ENCODE measurements at regions not wholly inside any gene's neighbourhood (a gene's known extent, or its start where the extent isn't known, plus 50 kb on each side); places are given as distances from the start of the nearest gene placed in this dataset.
"Not testable (repeated sequence)": the region's sequence is repeated elsewhere in the genome, so short reads cannot be mapped to it uniquely, and the experiment has no call there.

GRCh38 chr2:113386780-113387433 lies 50.6 kb upstream of the ZNG1B start:
- not testable (repeated sequence) for FAIRE-seq; DNase-seq (ENCODE audit: insufficient read length, low spot score)

DNA sequence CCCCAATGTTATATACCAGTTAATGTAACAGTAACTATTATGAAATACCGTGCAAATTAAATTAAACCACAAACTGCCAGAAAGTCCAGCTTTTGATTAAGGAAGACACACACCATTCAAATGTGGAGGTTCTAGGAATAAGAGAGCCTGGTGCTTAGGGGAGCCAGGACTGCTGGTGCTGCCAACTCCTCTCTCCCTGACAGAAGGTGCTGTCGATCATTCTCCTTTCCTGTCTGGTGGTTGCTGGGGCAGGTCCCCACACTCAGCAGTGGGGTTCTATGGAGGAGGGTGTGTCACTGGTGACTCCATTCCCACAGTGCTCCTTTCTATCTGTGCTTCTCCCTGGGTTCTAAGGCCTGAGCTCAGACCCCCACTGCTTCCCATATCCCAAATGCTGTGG lies 57.9 kb upstream of the ZNG1B start:
- FAIRE-seq; DNase-seq (ENCODE audit: insufficient read length, low spot score): not testable (repeated sequence)

GRCh38 chr2:113376913-113377445 lies 60.5 kb upstream of the ZNG1B start:
- no peak for DNase-seq (ENCODE audit: insufficient read length, low spot score)

GRCh38 chr2:113376253-113376912 lies 61.1 kb upstream of the ZNG1B start:
- DNase-seq (ENCODE audit: insufficient read length, low spot score) (no peak), FAIRE-seq (no peak)
- no peak for TF ChIP-seq POLR2A (IDR thresholded peaks at IDR 0.05; ENCODE audit: low read depth, low read length)

More at GRCh38 chr2:113376913-113377445, 60.5 kb upstream of the ZNG1B start:
- no peak for TF ChIP-seq POLR2A (IDR thresholded peaks at IDR 0.05; ENCODE audit: low read depth, low read length)
- no peak for FAIRE-seq

- FAIRE-seq; DNase-seq (ENCODE audit: insufficient read length, low spot score): not testable (repeated sequence)
Measured at GRCh38 chr2:113374857-113375256, 62.6 kb upstream of the ZNG1B start.

DNA sequence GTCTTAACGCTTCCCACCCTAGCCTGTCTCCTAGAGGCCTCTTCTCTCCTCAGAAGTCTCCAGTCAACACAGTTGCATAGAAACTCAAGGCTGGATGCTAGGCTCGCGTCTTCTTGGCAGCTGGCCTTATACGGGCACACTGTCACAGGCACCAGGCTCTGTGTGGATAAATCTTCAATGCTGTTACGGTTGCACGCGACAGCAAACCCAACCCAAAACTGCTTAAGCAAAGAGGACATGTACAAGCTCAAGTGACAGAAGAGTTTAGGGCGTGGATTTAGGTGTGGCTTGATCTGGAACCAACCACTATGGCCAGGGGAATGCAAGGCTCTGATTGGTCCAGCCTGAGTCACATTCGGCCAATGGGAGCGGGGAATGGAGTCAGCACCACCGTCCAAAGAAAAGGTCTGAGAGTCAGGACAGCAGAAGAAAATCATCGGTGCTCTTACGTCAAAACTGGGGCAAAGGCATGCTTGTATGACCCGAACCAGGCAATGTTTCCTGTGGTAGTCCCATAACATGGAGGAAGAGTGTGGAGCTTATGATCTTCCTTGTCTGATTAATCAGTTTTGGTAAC lies 65.1 kb upstream of the ZNG1B start:
- FAIRE-seq; DNase-seq (ENCODE audit: insufficient read length, low spot score): not testable (repeated sequence)

DNA sequence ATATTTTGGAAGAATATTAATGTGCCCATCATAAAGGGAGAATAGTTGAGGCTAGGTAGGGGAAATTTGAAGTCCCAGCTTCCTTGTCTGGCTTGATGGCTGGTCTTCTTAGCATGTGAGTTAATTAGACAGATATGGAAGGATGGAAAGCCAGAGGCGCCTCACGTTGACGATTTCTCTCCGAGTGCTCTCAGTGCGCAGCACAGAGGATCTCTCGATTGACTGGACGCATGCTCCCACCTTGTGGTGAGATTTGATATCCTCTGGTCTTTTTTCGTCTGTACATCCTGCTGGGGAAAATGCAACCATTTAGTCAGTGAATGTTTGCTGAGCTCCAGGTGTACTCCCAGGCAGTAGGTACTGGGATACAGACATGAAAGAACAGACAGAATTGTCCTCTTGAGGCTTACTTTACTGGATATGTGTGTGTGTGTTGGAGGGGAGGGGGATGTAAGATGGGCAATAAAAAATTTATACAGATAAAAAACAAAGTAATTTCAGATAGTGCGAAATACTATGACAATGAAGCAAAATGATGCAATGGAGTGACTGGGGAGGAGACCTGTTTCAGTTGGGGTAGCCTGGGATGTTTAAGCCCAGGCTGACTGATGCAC lies 66.9 kb upstream of the ZNG1B start:
- FAIRE-seq (peak; percentile 62), DNase-seq (ENCODE audit: insufficient read length, low spot score) (peak; percentile 59)
- no peak for TF ChIP-seq POLR2A (IDR thresholded peaks at IDR 0.05; ENCODE audit: low read depth, low read length)

- TF ChIP-seq POLR2A (IDR thresholded peaks at IDR 0.05; ENCODE audit: low read depth, low read length): no peak
- FAIRE-seq (no peak), DNase-seq (ENCODE audit: insufficient read length, low spot score) (no peak)
Measured at GRCh38 chr2:113370030-113370429, 67.5 kb upstream of the ZNG1B start.

DNA sequence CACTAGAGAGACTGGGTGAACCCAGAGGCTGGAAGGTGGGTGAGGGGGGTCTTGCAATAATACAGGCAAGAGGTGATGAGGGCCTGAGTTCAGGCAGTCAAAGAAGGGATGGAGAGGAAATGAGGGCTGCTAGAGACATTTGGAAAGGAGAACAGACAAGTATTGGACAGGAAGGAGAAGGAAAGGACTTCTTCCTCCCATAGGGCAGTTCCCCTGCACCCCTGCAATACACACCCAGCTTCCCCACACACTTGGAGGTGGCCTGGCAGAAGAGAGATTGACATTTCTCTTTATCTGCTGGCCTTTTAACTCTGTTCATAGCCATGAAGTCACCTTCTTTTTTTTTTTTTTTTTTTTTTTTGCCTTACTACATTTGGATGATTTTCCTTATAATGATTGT lies 68.9 kb upstream of the ZNG1B start:
- not testable (repeated sequence) for DNase-seq (ENCODE audit: insufficient read length, low spot score); FAIRE-seq

DNA sequence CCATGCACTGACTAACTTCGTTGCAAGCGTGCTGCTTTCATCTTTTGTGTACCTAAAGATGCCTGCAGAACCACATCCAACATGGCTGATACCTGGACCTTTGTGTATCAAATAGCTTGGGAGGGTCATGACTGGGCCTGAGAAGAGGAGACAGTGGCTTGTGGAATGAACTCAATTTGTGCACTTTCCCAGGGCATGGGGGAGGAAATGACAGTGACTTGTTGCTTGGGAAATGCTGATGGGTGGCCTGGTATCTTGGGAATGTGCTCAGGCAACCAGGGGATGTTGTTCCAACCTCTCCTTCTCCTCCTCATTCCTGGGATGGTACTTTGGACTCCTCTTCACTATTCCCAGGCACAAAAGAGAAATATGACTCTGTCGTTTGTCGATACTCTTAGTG lies 70.7 kb upstream of the ZNG1B start:
- FAIRE-seq; DNase-seq (ENCODE audit: insufficient read length, low spot score): not testable (repeated sequence)

DNA sequence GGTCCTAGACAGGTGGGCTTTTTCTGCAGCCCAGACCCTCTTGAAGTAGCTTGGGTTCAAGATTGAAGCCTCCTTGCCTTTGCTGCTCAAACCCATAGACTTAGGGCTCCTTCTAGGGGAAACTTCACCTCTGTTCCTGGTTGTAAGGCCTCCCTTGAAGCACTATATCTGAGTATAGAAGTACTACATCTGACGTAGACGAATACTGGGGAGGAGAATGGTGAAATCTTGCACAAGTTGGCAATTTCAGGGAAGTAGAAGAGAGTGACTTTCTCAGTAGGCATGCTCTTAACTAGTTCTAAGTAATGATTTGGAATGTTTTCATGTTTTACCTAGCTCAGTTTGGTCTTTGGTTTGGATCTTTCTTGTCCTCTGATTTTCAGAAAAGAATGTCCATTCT lies 71.7 kb upstream of the ZNG1B start:
- not testable (repeated sequence) for FAIRE-seq; DNase-seq (ENCODE audit: insufficient read length, low spot score)

DNA sequence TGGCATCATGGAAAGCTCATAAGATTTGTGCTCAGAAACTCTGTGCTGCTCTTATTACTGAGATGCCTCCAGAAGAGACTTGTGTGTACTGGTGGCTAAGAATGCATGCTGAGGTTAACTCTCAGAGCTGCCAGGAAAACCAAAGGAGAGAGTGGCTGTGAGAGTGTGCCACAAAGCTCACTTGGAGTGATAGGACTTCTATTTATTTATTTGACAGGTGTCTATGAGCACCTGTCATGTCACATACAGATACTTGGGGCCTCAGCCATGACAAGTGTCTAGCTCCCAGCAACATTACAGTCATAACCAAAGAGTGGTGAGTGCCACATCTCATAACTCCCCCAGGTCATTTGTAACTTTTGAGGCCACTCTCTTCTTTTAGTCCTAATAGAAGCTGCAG lies 72.2 kb upstream of the ZNG1B start:
- FAIRE-seq: not testable (repeated sequence)

DNA sequence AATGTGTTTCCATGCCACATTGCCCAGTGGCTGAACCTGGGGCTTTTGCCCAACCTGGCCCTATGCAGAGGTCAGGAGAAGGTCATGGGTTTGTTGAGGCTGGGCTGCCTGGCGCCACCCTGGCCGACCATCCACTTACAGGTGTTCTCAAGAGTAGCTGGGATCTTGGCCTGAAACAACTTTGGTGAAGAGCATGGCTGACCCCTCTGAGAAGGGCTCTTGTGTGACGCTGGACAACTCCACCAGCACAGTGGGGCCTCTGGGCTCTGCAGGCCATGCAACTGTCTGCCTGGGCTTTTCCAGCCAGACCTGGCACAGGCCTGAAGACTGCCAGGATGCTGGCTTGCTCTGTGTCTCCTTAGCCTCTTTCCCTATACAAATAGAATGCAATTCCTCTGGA lies 76.4 kb upstream of the ZNG1B start:
- TF ChIP-seq POLR2A (IDR thresholded peaks at IDR 0.05; ENCODE audit: low read depth, low read length): no peak
- DNase-seq (ENCODE audit: insufficient read length, low spot score) (no peak), FAIRE-seq (no peak)

More for the DNA sequence above, 72.2 kb upstream of the ZNG1B start:
- DNase-seq (ENCODE audit: insufficient read length, low spot score): not testable (repeated sequence)

DNA sequence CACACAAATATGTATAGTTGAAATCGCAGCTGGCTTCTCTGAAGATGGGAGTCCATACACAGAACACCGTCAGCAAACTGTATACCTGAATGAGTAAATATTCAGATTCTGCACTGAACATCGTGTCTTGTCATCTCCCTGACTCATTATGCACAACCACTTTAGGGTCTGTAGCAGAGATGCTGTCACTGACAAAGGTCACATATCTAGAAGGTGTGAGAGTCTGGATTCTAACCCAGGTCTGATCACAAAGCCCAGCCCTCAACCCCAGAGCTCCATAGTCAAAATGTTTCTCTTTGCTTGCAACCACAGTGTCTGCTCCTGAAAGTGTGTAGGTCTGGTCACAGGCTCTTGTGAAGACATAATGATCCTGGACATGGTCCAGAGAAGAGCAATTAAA lies 78.3 kb upstream of the PAX8 start:
- no peak for TF ChIP-seq POLR2A (IDR thresholded peaks at IDR 0.05; ENCODE audit: low read depth, low read length)
- FAIRE-seq (no peak), DNase-seq (ENCODE audit: insufficient read length, low spot score) (no peak)

GRCh38 chr2:113356284-113356683 lies 77.6 kb upstream of the PAX8 start:
- DNase-seq (ENCODE audit: insufficient read length, low spot score); FAIRE-seq: not testable (repeated sequence)

- FAIRE-seq; DNase-seq (ENCODE audit: insufficient read length, low spot score): not testable (repeated sequence)
Measured at GRCh38 chr2:113355339-113356015, 76.8 kb upstream of the PAX8 start.

Data from H54 (cell line).